ENCODE measurements at regions not wholly inside any gene's neighbourhood (a gene's known extent, or its start where the extent isn't known, plus 50 kb on each side); places are given as distances from the start of the nearest gene placed in this dataset.

DNA sequence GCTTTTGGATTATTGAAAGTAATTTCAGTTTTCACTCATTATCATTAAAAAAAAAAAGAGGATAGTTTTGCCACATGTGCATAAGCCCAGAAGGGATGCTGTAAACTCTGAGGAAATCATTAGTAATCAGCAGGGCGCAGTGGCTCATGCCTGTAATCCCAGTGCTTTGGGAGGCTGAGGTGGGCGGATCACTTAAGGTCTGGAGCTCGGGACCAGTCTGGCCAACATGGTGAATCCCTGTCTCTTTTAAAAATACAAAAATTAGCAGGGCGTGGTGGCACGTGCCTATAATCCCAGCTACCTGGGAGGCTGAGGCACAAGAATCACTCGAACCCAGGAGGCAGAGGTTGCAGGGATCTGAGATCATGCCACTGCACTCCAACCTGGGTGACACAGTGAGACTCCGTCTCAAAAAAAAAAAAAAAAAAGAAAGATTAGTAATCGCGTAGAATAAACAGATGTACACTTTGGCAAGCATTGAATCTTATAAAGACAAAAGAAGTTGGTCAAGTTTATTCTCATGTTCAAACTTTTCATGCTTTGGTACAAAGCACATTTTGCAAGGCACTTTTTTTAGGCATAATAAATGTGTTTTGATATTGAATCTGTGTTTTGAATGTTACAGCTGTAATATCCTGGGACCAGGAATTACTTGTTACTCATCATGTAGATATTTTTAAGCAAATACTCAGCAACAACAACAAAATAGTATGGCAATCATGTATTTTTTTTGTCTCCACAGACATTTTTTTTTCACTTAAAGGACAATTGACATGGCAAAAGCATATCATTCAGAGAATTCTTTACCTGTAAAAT, 93.2 kb upstream of the AGTR1 start:
- no peak for DNase-seq (ENCODE audit: low read depth in 4 of 4, low spot score in 1 of 4)

DNA sequence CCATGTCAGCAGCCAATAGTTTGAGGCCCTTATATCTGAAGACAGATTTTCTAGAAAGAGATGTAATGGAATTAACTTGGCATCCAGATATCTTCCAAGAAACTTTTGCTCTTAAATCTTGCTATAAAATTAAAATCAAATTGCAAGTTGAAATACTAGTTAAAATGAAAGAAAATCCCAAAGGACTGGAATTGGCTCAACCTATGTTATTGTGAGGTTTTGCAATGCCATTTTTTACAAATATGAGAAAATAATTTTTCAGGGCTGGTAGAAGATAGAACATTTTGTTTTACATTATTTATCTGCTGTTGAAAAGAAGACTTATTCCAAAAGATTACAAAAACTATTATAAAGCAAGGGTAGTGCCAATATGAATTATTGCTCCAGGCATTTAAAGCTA, 92.2 kb upstream of the AGTR1 start:
- no peak for DNase-seq (ENCODE audit: low read depth in 4 of 4, low spot score in 1 of 4)

DNA sequence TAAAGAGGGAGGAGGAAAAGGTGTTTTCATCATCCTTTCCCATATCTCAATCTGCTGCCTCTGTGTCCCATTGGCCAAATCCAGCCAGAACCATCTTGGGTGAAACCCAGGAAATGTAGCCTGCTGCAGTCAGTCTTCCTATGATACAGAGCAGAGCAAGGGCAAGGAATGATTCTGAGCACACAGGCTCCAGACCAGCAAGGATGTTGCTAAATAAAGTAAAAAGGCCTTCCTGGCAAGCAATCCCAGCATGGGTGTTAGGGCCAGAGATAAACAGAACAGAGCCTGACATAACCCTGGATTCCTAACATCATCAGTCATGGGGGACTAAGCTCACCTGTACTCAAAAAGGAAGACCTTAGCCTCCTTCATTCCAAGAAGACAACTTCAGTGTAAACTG, 90.7 kb upstream of the AGTR1 start:
- DNase-seq (ENCODE audit: low read depth in 4 of 4, low spot score in 1 of 4) = no peak

DNA sequence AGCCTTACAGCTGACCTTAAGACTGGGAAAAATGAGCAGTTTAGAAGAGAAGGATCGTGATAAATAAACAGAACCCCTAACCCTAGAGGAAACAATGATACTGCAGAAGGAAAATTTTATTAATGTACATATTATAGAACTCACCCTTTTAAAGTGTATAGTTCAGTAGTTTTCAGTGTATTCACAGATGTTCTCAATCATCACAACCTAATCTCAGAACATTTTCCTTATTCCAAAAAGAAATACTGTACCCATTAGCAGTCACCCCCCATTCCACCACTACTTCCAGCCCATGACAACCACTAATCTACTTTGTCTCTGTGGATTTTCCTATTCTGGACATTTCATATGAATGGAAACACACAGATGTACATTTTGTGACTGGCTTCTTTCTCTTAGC, 90.2 kb upstream of the AGTR1 start:
- DNase-seq (ENCODE audit: low read depth in 4 of 4, low spot score in 1 of 4) = no peak

DNA sequence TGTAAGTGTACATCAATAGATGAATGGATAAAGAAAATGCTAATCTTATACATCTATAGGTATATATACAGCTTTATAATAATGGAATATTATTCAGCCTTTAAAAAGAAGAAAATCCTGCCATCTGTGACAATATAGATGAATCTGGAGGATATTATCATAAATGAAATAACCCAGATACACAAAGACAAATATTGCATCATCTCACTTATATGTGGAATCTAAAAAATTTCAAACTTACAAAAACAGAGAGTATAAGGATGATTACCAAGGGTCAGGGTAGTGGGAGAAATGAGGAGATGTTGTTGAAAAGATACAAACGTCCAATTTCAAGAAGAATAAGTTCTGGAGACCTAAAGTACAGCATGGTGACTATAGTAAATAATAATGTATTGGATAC, 85.4 kb upstream of the AGTR1 start:
- DNase-seq (ENCODE audit: low read depth in 4 of 4, low spot score in 1 of 4) = no peak

DNA sequence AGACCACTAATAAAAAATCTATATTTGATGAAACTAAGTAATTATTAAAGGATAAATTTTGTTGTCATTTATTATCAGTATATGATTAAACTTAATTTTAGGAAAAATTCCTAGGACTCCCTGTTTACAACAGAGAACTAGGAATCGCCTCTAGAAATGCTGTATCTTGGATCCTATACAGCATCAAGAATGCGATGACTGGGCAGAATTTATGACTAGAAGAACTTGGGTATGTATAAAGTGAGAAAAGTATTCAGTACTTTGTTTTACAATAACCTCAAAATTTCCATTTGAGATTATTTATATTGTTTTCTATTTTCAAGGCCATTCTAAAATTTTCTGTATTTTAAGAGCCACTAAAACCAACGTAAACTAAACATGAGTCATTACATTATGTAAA, 82.3 kb upstream of the AGTR1 start:
- no peak for DNase-seq (ENCODE audit: low read depth in 4 of 4, low spot score in 1 of 4)

DNA sequence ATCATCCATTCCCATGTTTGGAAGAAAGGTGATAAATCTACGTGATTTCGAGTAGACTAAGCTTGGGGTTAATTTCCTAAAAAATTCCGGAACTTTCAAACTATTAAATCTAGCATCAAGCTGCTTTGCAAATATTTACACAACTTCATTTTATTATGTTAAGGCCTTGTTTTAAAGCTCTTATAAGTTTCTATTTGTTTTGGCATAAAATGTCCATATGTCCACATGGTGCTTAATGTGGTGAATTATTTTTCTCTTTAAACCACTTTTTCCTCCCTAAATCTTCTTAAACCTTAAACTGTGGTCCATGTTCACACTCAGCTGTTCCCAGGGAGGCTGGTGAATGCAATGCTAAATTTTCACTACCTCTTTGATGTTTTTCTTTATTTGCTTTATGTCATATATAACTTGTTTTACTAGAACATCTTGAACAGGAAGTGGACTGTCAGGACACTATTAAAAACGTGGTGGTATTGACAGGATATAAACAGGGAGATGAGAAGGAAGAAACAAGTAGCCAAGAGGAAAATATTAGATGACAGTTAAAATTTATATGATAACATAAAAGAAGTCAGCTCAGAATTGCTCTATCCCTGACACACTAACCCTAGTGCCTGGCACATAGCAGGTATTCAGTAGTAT, 72.5 kb upstream of the AGTR1 start:
- no peak for DNase-seq (ENCODE audit: low read depth in 4 of 4, low spot score in 1 of 4)

DNA sequence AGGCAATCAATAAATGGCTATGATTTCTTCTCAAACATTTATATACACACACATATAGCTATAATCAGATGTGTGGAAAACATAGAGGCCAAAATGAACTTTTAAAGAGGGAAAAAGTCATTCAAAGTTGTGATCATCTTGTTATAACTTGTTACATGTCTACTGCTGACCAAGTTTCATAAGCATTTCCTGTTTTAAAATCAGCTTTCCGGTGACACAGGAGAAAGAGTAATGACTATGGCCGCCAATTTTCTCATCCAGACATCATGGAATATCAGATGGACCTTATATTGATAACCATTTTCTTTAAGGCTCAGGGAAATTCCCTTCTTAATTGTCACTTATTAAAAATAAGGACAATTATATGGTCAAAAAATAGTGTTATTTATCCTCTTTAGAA, 71.7 kb upstream of the AGTR1 start:
- no peak for DNase-seq (ENCODE audit: low read depth in 4 of 4, low spot score in 1 of 4)

DNA sequence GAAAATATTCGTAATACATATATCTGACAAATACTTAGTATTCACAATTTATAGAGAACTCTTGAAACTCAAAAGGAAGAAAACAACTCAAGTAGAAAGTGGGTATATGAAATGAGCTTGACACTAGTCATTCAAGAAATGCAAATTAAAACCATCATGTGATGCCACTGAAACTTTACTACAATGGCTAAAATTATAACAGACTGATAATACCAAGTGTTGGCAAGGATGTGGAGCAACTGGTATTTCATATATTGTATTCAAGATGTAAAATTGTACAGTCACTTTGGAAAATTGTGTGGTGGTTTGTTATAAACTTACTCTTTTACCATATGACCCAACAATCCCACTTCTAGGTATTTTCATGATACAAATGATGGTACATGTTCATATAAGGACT, 68.7 kb upstream of the AGTR1 start:
- DNase-seq (ENCODE audit: low read depth in 4 of 4, low spot score in 1 of 4) = no peak

DNA sequence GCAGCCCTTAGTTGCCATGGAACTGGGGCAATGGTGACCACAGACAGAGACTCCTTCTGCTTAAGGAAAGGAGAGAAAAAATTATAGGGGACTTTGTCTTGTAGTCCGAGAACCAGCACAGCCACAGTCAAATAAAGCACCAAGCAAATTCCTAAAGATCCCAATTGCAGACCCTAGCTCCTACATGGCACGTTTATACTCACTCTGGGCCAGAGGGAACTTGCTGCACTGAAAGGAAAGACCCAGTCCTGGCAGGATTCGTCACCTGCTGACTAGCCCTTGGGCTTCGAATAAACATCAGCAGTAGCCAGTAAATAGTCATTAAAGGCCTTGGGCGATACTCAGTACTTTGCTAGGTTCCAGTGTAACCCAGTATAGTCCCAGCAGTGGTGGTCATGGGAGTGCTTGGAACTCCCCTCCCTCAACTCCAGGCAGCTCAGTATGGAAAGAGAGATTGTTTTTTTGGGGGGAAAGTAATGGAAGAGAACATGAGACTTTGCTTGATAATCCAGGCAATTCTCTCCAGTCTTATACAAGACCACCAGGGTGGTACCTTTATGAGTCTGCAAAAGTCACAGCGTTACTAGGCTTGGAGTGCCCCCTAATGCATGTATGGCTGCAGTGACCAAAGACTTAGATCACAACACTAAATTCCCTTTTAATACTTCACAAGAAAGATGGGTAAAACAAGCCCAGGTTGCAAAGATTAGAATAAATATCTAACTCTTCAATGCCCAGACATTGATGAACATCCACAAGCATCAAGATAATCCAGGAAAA, 66.4 kb upstream of the AGTR1 start:
- no peak for DNase-seq (ENCODE audit: low read depth in 4 of 4, low spot score in 1 of 4)

DNA sequence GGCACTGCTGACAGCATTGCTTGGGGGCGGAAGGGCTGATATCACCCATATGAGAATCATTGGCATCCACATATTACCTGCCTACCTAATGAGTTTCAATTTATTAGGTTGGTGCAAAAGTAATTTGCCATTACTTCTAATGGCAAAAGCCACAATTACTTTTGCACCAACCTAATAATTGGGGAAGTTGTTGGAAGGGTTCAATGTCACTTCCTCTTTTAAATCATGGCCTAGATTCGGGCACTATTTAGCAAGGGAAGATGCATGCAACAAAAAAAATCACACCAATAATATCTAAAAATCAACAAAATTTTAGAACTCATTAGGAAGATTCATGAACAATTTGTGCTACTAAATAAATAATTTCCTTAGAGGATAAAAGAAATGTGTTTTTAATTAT, 56.0 kb upstream of the AGTR1 start:
- DNase-seq (ENCODE audit: low read depth in 4 of 4, low spot score in 1 of 4) = no peak

DNA sequence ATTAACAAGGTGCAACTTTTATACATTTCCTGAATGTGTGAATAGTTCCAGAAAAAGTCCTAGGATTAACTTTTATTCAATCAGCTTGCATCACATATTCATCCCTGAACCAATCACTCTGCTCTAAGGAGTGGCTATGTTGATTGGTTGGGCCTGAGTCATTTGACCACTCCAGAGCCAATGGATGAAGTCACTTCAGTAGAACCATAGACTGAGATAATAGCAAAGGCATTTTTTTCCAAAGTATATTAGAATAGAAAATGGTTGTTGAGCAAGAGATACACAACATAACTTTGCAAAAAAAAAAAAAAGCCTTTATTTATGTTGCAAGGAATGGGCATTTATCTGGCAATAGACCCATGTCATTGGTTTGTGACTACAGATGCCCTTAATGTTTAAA, 55.5 kb upstream of the AGTR1 start:
- DNase-seq (ENCODE audit: low read depth in 4 of 4, low spot score in 1 of 4) = no peak

DNA sequence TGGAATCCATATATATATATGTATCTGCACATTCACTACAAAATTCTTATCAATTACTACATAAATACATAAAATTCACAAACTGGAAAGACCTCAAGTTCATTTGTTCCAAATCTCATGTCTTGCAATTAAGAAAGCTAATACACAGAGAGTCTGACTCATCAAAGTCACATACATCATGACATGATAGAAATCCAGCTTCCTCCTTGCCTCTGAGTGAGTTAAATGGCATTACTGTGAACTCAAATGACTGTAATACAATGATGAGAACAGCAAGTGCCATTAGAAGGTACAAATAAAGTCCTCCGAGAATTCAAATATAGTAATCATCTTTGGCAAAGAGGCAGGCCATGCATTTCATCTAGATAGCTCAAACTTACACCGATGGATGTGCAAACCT, 55.1 kb upstream of the AGTR1 start:
- DNase-seq (ENCODE audit: low read depth in 4 of 4, low spot score in 1 of 4) = no peak

DNA sequence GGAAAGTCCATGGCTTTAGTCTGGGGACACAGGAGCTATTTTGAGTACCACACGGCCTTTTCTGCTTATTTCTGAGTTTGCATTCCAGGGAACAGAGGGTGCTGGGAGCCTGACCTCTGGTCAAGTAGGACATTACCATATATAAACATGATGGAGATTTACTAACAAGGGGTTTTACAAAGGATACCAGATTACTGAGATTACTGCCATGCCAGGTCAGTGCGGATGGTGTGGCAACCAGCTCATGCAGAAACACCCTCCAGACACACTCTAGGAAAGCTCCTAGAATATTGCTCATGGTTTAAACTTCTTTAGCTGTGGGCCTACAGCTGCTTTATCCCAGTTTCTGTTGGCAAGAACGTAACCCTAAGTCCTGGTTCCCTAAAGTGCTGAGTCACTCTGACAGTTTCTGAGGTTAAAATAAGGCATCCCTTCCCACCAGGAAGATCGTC, 54.3 kb upstream of the AGTR1 start:
- no peak for DNase-seq (ENCODE audit: low read depth in 4 of 4, low spot score in 1 of 4)

DNA sequence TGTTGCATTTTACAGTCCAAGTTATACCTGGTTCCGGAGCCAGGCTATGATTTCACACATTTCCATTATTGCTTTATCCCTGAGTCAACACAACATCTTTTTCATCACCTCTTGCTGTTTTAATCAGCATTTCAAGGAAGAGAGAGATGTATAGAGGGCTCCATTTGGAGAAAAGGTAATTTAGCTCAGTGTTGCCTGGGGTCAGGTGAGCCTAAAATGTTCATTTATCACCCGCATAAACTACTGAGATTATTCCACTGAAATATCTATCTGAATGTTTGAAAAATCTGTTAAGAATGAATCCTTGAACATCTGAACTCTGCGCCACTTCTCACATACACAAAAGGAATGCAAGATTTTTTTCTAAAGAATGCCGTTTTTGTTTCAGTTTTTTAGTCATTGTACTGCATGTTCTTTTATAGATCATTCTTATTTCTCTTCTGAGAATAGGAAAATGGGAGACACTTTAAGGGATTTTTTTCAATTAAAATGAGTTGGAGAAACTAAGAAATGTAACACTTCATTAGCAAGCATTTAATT, 51.5 kb upstream of the AGTR1 start:
- DNase-seq (ENCODE audit: low read depth in 4 of 4, low spot score in 1 of 4) = no peak

Measured in stimulated activated CD4-positive, alpha-beta T cell treated with anti-CD3 and anti-CD28 coated beads, Interleukin-1b, Interleukin-23, amount 100 ng/mL, for 24 hours (primary cell).